Epithelial cell of esophagus (primary cell): ENCODE measurements at regions not wholly inside any gene's neighbourhood (a gene's known extent, or its start where the extent isn't known, plus 50 kb on each side); places are given as distances from the start of the nearest gene placed in this dataset.
A peak's percentile ranks its signal among the peaks of the same experiment; 100 is the strongest.

Experiments used
- DNase-seq: peaks from one replicate; pipeline ENCODE4 v3.0.0; 2010; ENCODE audit warnings: low read depth
- H3K4me3 ChIP-seq: 2 replicates; pipeline ENCODE4 v1.5.1; 2011; ENCODE audit warnings: mild to moderate bottlenecking, low read length, control low read depth
- CTCF ChIP-seq: IDR thresholded peaks from 2 replicates; pipeline ENCODE4 v1.5.1; 2011; ENCODE audit warnings: low read depth, mild to moderate bottlenecking, low read length, control low read depth, inconsistent platforms; ENCODE audit not compliant: insufficient read depth; ENCODE audit errors: missing control alignments

- no peak for DNase-seq
- H3K4me3 ChIP-seq, result no peak overlapping the region
- TF ChIP-seq CTCF, result no peak
Observed at GRCh38 chr13:57311009-57311586, 144.1 kb downstream of the PRR20E start.

GRCh38 chr13:57314897-57315520 is 148.0 kb downstream of the PRR20E start:
- TF ChIP-seq CTCF, result no peak
- H3K4me3 ChIP-seq, result no peak overlapping the region
- DNase-seq, result no peak

GRCh38 chr13:57326532-57326931 is 159.5 kb downstream of the PRR20E start:
- no peak overlapping the region for H3K4me3 ChIP-seq
- no peak for DNase-seq
- no peak for TF ChIP-seq CTCF

- no peak for DNase-seq
- no peak overlapping the region for H3K4me3 ChIP-seq
- no peak for TF ChIP-seq CTCF
Observed at GRCh38 chr13:57340878-57341277, 173.9 kb downstream of the PRR20E start.

- H3K4me3 ChIP-seq, result no peak overlapping the region
- TF ChIP-seq CTCF, result no peak
- peak; percentile 8 for DNase-seq
Observed at GRCh38 chr13:57345526-57345925, 178.5 kb downstream of the PRR20E start.

GRCh38 chr13:57346786-57347185 is 179.8 kb downstream of the PRR20E start:
- DNase-seq, result peak; percentile 29
- H3K4me3 ChIP-seq, result no peak overlapping the region
- no peak for TF ChIP-seq CTCF

- TF ChIP-seq CTCF, result no peak
- DNase-seq, result no peak
- no peak overlapping the region for H3K4me3 ChIP-seq
Observed at GRCh38 chr13:57352114-57352513, 185.1 kb downstream of the PRR20E start.
